GM21825 (cell line): ENCODE measurements at regions not wholly inside any gene's neighbourhood (a gene's known extent, or its start where the extent isn't known, plus 50 kb on each side); places are given as distances from the start of the nearest gene placed in this dataset.
"Not testable (repeated sequence)": the region's sequence is repeated elsewhere in the genome, so short reads cannot be mapped to it uniquely, and the experiment has no call there.

ENCODE experiments used
- ATAC-seq: cut with Tn5 transposase; IDR thresholded peaks from one replicate; pipeline ENCODE4 v1.9.1; 2021; ENCODE audit warnings: mild to moderate bottlenecking, moderate library complexity; ENCODE audit not compliant: unreplicated experiment

DNA sequence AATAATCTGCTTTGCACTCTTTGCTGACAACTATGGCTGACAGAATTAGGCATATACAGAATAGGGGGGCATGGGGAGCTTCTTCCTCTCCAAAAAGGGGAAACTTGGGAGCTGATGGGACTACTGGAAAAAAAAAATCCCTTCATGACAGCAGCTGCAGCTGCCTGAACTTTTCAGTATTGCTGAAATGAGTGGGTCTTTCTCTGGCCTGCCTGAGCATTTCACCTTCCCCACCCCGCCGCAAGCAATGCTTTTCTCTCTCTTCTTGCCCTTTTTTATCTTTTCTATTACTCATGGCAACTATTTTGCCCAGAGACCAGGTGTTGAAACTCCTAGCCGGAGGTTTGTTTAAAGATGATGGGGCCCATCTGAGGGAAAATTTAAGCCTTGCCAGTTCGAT is 244.9 kb downstream of the SEMA3D start:
- ATAC-seq = no peak

DNA sequence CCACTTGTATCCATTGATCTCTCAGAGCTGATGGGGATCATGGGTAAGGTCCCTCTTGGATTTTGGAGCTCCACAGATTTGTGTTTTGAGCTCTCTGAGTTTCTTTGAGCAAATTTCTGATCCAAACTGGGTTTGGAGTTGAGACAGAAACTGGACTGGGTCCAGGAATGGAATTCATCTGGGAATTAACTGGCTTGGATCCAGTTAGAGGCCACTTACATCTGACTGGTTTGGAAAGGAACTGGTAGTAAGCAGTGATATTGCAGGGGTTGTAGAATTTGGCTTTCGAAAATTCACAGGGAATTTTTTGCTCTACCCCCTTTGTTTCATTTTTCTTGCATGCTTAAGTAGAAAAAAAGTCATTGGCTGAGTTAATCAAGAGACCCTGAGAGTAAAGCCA is 245.6 kb downstream of the SEMA3D start:
- ATAC-seq = no peak

DNA sequence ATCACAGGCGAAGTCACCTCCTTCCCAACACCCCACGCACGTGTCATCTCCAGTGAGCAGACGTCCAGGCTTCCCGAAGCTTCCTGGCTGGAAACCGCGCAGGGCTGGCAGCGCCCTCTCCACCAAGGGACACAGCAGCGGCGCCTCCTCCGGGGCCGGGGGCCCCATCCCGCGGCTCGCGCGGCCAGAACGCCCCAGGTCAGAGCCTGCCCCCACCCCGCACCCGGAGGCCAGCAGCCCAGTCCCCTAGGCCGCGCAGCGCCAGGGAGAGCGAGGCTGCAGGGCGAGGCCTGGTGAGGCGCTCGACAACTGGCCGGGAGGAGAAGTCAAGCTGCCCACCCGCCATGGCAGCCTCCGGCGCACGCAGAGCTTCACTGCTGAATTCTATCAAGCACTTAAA is 247.0 kb downstream of the SEMA3D start:
- no peak for ATAC-seq

DNA sequence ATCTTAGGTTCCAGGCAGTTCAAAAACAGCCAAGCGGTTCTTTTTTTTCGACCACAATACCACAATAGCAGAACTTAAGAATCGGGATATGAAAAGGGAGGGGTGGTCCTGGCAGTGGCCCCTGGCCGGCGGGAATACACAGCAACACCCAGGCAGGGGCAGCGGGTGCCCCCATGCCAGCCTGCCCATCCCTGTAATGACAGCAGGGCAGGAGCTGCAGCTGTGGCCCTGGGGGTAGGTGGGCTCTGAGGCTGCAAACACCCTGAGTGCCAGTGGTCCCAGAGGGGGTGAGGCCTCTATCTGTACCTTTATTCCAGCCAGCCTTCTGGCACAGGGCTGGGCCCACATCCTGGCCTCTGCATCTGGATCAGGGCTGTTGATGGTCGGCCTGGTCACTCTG is 247.4 kb downstream of the SEMA3D start:
- no peak for ATAC-seq

DNA sequence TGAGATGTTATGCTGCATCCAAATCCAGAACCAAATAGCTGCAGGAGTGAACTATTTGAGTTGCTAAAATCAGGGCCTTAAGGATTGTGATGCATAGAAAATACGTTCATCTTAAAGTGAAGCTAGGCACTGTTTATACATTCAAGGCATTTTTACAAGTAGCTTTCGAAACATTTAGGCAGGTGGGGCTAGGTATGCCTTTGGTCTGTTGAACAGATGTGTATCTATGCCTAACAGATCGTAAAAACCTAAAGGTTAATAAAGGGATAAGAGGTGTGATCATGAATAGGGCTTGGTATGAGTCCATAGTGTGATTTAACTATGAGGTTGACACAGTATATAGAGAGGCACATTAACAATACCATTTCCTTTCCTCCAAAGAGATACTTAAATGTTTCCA is 262.5 kb downstream of the SEMA3D start:
- ATAC-seq = no peak

DNA sequence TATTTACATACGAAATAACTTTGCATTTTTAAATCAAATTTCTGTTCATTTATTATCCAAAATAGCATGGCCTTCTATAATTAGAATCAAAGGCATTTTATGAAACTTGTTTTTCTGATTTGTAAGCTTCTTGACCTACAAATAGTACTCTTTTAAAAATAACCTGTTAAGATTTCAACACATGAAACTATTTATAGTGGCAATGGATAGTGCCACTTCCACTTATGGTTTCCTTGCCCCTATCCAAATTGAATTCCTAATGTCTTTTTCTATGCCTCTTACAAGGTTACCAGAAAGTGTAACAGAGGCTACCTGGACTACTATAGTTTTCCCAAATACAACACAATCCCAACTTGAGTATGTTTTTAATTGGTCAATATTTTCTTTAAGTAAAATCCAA is 263.5 kb downstream of the SEMA3D start:
- no peak for ATAC-seq

DNA sequence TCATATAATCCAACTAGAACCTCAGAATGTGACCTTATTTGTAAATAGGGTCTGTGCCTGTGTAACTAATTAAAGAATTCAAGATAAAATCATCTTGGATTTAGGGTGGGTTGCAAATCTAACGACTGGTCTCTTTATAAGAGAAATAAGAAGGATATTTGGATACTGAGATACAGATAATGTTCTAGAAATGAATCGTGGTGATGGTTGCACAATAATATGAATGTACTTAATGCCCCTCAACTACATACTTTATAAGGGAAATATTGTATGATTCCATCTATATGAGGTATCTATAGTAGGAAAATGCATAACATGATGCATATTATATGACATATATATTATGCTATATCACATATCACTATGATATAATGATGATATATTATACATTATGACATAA is 265.7 kb downstream of the SEMA3D start:
- ATAC-seq = no peak

DNA sequence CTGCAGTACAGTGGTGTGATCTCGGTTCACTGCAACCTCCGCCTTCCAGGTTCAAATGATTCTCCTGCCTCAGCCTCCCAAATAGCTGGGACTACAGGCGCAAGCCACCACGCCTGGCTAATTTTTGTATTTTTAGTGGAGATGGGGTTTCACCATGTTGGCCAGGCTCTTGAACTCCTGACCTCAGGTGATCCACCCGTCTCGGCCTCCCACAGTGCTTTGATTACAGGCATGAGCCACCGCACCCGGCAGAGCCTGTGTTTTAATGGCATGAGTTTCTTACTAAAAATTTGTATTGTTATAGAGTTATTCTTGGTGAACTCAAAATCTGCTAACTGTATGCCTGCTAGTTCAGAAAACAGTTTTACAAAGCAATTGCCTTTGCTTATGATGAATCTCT is 269.9 kb downstream of the SEMA3D start:
- ATAC-seq = not testable (repeated sequence)

DNA sequence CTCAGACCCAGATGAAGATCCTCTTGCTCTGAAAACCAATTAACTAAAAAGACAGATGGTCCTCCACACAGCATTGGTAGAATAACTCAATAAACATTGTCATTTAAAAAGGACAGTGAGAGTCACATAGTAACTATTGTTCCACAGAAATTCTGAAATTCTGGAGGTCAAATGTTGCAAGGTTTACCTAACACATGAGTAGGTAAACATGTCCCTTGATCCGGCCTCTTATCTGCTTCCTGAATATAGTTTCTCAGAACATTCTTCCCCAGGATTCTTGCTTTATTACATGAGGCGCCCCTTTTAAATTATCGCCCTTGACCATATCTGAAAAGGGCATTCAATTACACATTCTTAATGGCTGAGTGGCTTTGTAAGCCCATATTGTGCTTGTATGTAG is 270.7 kb downstream of the SEMA3D start:
- no peak for ATAC-seq

DNA sequence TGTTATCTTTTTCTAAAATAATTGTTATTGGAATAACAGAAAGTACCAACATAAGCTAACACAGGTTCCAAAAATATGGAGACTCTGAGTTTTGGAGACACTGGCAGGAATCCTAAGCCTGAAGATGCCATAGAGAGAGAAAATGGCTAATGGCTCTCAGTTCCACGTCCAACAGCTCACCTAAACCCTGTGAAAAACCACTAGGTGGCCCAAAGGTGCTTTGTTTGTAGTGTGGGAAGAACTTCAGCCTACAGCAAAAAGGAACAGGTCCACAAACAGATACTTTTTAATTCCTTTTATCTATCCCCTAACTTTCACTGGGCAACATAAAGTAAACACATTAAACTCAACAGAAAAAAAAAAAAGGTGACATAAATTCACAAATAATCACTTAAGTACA is 272.3 kb downstream of the SEMA3D start:
- no peak for ATAC-seq

DNA sequence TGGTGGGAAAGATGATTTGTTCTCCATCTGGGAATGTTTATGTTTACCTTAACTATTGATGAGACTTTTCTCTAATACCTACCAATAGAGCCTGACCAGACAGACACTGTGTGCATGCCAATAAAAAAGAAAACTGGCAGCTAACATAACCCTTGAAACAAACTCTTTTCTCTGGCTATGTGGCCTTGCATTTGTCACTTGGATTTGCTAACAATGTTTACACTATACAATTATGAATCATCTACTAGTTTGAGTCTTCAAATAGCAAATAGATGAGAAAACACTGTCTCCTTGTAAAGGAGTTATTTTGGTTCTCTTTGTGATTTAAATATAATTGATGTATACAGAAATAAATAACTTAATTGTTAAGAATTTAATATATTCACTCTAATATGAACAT is 273.1 kb downstream of the SEMA3D start:
- ATAC-seq = no peak

DNA sequence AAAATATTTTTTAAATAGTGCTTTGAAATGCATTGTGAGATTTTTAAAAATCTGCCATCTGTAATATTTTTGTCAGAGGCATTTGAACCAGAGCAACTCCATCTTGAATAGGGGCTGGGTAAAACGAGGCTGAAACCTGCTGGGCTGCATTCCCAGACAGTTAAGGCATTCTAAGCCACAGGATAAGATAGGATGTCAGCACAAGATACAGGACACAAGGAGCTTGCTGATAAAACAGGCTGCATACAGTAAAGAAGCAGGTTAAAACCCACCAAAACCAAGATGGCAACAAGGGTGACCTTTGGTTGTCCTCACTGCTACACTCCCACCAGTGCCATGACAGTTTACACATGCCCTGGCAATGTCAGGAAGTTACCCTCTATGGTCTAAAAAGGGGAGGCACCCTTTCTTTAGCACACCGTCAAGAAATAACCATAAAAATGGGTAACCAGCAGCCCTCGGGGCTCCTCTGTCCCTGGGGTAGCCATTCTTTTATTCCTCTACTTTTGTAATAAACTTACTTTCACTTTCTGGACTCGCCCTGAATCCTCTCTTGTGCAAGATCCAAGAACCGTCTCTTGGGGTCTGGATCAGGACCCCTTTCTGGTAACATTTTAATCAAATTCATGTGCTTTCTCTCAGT is 273.7 kb downstream of the SEMA3D start:
- ATAC-seq = no peak

DNA sequence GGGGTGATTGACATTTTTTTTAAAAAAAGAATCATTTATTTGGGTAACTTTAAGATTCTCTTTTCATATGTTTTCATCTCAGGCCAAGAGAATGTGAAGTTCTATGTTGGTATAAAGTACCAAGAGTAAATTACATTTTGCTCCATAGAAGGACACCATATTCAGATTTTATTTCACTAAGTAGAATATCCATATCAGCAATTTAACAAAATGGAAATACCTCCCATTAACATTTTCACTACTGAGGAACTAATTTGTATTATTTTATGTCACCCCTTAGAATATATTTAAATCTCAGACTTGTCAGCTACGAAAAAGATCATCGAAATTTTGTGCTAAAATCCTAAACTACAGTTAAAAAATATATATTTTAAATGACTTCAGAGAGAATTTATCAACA is 274.3 kb downstream of the SEMA3D start:
- ATAC-seq = no peak

DNA sequence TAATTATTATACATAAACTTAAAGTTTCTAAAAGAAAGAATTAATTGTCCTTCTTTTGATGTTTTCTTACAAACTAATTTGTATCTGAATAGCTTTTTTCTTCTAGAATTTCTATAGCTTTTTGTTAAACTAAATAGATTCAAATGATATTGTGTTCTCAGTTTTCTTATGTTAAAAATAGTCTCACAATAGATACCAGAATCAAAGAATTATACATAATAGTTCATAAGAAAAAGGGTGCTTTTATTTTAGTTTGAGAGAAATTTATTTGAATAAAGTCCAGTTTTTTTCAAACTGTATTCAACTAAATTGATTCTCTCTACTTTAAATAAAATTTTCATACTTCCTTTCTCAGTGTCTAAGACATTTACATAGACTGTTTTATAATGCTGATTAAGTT is 274.8 kb downstream of the SEMA3D start:
- no peak for ATAC-seq

DNA sequence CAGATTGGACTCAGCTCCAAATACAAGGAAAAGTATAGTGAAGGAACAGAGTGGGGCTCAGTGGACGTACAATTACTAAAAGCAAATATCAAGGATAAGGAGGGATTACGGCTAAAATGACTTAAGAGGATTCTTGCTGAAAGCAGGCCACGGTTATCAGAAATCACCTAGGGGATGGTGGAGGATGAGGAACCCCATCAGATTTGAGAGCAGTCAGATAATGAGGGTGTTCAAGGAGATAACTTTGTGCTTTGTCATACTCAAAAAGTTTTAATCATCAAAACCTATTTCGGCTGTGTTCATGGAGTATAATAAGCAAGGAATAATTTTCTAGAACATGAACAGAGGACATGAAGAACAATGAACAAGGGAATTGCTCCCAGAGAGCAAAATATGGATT is 275.8 kb downstream of the SEMA3D start:
- no peak for ATAC-seq

DNA sequence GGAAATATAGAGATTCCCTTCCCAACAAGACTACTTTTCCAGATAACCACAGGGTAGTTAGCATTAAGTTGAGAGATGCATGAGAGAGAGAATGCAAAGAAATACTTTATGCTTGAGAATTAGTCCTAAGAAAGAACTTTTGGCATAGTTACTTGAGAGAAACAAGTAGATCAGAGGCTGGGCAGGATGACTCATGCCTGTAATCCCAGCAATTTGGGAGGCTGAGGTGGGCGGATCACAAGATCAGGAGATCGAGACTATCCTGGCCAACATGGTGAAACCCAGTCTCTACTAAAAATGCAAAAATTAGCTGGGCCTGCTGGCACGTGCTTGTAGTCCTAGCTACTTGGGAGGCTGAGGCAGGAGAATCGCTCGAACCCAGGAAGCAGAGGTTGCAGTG is 276.5 kb downstream of the SEMA3D start:
- ATAC-seq = not testable (repeated sequence)

DNA sequence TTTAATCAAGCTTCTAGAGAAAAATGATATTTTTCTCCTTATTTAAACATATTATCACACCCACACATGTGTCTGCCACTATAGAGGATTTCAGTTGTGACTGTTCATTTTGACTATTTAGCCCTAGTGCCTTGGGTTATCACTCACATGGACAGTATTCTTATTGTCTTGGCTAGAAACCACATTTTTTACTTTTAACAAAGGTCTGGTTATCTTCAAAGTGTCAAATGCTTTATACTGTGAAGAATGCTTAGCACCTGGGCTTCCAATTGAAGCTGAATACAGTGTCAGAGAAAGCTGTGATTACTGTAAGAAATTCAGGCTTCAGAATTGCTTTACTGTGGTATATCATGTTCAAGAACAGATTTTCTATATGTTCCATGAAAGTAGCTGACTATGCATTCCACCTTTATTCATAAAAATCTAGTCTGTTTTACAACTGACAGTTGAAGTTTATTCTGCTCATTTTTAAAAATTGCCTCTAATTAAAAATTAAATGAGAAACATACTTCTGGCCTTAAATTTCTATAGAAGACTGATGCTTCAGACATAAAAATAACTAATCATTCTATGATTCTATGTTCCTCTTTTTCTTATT is 278.6 kb downstream of the SEMA3D start:
- ATAC-seq = no peak

DNA sequence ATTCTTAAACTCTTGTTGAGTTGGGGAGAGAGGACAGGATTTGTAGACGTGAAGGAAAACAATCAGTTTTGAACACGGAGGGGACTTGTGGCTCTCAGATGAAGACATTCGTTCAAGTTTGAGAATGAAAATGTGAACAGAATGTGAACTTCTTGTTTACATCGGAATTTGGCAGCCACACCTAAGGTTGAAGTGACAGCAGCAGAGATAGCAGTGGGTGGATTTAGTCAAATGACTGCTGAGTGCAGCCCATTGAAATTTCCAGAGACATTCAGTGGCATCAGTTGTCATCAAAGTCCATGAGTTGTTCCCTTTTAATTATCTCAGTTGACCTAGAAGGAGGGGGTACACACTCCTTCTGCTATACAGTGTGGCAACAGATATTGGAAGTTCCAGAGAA is 280.0 kb downstream of the SEMA3D start:
- no peak for ATAC-seq

DNA sequence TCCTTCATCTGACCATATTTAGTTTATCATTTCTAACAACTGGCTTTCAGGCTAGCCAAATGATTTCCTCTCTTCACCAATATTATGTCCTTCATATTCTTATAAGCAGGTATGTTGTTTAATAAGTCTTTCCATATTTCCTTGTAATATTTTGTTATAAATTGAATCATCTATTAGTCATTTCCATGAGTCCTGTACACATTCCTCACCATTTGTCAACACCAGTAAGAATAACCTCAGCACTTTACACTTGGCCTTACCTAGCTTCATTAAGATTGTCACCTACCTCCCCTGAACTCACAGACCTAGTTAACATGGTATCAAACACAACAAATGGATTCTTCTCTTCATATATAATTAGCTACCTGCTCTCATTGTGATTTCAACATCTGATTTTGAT is 282.3 kb downstream of the SEMA3D start:
- no peak for ATAC-seq

DNA sequence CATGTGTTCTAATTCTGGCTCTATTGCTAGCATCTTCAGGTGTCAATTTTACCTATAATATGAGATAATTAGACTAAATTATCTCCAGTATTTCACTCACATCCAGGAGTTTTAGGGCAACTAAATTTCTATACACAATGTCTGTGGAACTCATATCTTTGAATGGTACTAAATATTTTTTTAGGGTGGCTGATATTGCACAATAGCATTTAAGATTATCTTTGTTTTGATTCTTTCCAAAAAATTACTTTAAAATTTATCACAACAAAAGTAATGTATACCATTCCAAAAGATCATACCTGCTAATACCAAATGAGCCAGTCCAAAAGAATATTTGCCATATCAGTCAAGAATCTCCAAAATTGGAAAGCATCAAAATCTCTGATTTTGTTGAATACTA is 285.5 kb downstream of the SEMA3D start:
- no peak for ATAC-seq

DNA sequence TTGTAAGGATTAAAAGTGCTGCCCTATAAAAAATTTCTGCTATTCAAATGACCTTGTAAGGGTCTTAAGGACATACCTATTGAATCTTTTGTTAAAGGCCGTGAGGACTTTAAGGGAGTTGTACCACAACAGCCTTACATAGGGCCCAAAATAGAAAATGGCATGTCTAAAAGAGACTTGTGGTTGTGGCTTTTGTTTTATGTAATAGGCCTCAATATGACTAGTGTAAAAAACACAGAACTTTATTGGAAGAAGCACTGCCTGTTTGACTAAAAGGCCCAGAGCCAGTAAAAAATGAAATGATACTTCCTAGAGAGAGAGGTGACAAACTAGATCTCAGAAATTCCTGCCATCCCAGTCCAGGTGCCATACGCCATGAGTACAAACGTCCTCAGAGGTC is 286.6 kb downstream of the SEMA3D start:
- no peak for ATAC-seq

DNA sequence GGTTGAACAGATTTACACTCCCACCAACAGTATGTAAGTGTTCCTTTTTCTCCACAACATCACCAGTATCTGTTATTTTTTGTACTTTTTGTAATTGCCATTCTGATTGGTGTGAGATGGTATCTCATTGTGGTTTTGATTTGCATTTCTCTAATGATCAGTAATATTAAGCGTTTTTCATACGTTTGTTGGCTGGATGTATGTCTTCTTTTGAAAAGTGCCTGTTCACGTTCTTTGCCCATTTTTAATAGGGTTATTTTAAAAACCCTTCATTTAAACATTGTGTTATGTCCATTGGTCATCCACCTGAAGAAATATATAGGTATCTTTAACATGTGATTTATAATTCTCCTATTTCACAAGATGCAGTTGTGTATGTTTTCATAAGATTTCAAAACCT is 291.3 kb downstream of the SEMA3D start:
- no peak for ATAC-seq

DNA sequence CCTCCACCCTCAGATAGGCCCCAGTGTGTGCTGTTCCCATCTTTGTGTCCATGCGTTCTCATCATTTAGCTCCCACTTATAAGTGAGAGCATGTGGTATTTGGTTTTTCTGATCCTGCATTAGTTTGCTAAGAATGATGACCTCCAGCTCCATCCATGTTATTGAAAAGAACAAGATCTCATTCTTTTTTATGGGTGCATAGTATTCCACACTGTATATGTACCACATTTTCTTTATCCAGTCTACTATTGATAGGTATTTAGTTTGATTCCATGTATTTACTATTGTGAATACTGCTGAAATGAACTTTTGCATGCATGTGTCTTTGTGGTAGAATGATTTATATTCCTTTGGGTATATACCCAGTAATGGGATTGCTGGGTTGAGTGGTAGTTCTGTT is 303.3 kb downstream of the SEMA3D start:
- not testable (repeated sequence) for ATAC-seq
